Loucy (cell line): ENCODE measurements at regions not wholly inside any gene's neighbourhood (a gene's known extent, or its start where the extent isn't known, plus 50 kb on each side); places are given as distances from the start of the nearest gene placed in this dataset.

Source experiments
- H2AFZ ChIP-seq: fragments of 200-600 bp; sonication (generic); 2 replicates; pipeline ENCODE4 v1.6.0; 2016; ENCODE audit warnings: antibody characterized with exemption, mild to moderate bottlenecking, low read length, moderate library complexity
- H3F3A ChIP-seq: fragments of 200-600 bp; 2 replicates; pipeline ENCODE4 v1.6.0; 2016; ENCODE audit warnings: antibody characterized with exemption, low read depth, mild to moderate bottlenecking
- H3K27me3 ChIP-seq: fragments of 200-600 bp; sonication (generic); 2 replicates; pipeline ENCODE4 v1.6.1; 2014; ENCODE audit warnings: low read length, mild to moderate bottlenecking; ENCODE audit not compliant: insufficient read depth, poor library complexity, severe bottlenecking
- H3K36me3 ChIP-seq: fragments of 200-600 bp; sonication (generic); 2 replicates; pipeline ENCODE4 v1.6.1; 2016; ENCODE audit warnings: low read length; ENCODE audit not compliant: insufficient read depth
- H3K4me1 ChIP-seq: fragments of 200-600 bp; sonication (generic); 2 replicates; pipeline ENCODE4 v1.5.1; 2014; ENCODE audit warnings: low read length, mild to moderate bottlenecking; ENCODE audit not compliant: insufficient read depth, poor library complexity, severe bottlenecking
- H3K4me2 ChIP-seq: fragments of 200-600 bp; sonication (generic); 2 replicates; pipeline ENCODE4 v1.6.0; 2014; ENCODE audit warnings: antibody characterized with exemption, low read length, low read depth, mild to moderate bottlenecking; ENCODE audit not compliant: poor library complexity, severe bottlenecking
- H3K4me3 ChIP-seq: fragments of 200-600 bp; sonication (generic); 2 replicates; pipeline ENCODE4 v1.5.1; 2014; ENCODE audit warnings: low read length, mild to moderate bottlenecking, mixed read lengths; ENCODE audit not compliant: poor library complexity, severe bottlenecking
- H3K79me2 ChIP-seq: fragments of 200-600 bp; sonication (generic); 2 replicates; pipeline ENCODE4 v1.6.1; 2014; ENCODE audit warnings: low read length; ENCODE audit not compliant: insufficient read depth
- H3K9ac ChIP-seq: fragments of 200-600 bp; sonication (generic); 2 replicates; pipeline ENCODE4 v1.6.0; 2014; ENCODE audit warnings: mild to moderate bottlenecking, low read depth, low read length, moderate library complexity; ENCODE audit not compliant: poor library complexity, severe bottlenecking
- H3K9me2 ChIP-seq: fragments of 200-600 bp; sonication (generic); replicated peaks from 2 replicates; pipeline ENCODE4 v1.6.1; 2016; ENCODE audit warnings: low read depth, low read length, mixed read lengths
- H3K9me3 ChIP-seq: fragments of 200-600 bp; sonication (generic); 2 replicates; pipeline ENCODE4 v1.6.1; 2014; ENCODE audit warnings: mild to moderate bottlenecking, antibody characterized with exemption, low read length, low read depth; ENCODE audit not compliant: insufficient read depth
- H4K20me1 ChIP-seq: fragments of 200-600 bp; sonication (generic); 2 replicates; pipeline ENCODE4 v1.6.0; 2014; ENCODE audit warnings: antibody characterized with exemption, low read length, mild to moderate bottlenecking; ENCODE audit not compliant: insufficient read depth, poor library complexity, severe bottlenecking
- EZH2phosphoT487 ChIP-seq: fragments of 200-600 bp; IDR thresholded peaks from 2 replicates; pipeline ENCODE4 v1.6.1; 2018; ENCODE audit warnings: antibody characterized with exemption, mild to moderate bottlenecking, moderate library complexity, borderline replicate concordance
- TF ChIP-seq, protein P1 (sequence below): fragments of 200-600 bp; sonication (generic); conservative IDR thresholded peaks from 2 replicates; pipeline ENCODE4 v1.5.1; 2014; ENCODE audit warnings: mild to moderate bottlenecking, antibody characterized with exemption, low read length

DNA sequence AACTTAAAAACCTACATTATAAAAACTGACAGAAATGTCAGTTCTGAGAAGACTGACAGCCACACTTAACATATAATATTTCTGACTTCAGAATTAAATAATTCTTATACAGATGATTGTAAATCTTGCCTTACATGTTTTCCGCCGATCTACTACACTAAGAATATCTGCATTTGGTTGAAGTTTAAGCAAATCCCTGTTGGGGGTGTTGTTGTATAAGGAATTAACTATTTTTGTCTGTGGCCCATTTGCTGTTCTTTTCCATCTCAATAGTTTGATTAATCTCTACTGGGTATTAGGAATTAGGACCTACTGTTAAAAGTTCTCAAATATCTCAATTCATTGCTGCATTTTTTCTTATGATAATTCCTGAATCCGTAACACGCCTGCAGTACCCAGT, 838.3 kb upstream of the ROBO1 start:
- H3K4me1 ChIP-seq = no peaks in the 10 kb centered on the region
- no peak overlapping the region for H2AFZ ChIP-seq
- TF ChIP-seq EZH2phosphoT487 = no peak
- H3K27me3 ChIP-seq = no peaks in the 10 kb centered on the region
- no peaks in the 10 kb centered on the region for H3K36me3 ChIP-seq
- no peak overlapping the region for H3K4me3 ChIP-seq
- H3K79me2 ChIP-seq = no peaks in the 10 kb centered on the region
- H3K9me2 ChIP-seq = no peaks in the 10 kb centered on the region
- no peaks in the 10 kb centered on the region for H3F3A ChIP-seq
- H3K9me3 ChIP-seq = no peaks in the 10 kb centered on the region
- no peaks in the 10 kb centered on the region for H4K20me1 ChIP-seq
- H3K9ac ChIP-seq = no peak overlapping the region
- H3K4me2 ChIP-seq = no peak overlapping the region

DNA sequence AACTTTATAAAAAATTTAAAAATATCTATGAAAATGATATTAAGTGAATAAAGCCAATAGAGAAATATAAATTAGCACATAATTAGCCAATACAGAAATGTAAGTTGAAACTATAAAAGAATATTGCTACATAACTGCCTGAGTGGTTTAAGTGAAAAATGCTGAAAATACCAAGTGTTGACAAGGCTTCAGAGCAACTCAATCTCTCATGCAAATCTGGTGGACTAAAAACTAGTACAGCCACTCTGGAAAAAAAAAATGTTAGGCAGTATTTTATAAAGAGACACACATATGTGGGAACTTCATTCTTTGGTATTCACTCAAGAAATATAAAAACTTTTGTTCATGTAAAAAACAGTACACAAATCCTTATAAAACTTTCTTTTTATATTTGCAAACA, 833.7 kb upstream of the ROBO1 start:
- H2AFZ ChIP-seq = no peak overlapping the region
- no peaks in the 10 kb centered on the region for H3K9me3 ChIP-seq
- H3K36me3 ChIP-seq = no peaks in the 10 kb centered on the region
- H3K27me3 ChIP-seq = no peaks in the 10 kb centered on the region
- no peaks in the 10 kb centered on the region for H3K4me1 ChIP-seq
- H3K79me2 ChIP-seq = no peaks in the 10 kb centered on the region
- H3K9me2 ChIP-seq = no peaks in the 10 kb centered on the region
- H3K4me3 ChIP-seq = no peak overlapping the region
- TF ChIP-seq EZH2phosphoT487 = no peak
- TF ChIP-seq, protein P1, sequence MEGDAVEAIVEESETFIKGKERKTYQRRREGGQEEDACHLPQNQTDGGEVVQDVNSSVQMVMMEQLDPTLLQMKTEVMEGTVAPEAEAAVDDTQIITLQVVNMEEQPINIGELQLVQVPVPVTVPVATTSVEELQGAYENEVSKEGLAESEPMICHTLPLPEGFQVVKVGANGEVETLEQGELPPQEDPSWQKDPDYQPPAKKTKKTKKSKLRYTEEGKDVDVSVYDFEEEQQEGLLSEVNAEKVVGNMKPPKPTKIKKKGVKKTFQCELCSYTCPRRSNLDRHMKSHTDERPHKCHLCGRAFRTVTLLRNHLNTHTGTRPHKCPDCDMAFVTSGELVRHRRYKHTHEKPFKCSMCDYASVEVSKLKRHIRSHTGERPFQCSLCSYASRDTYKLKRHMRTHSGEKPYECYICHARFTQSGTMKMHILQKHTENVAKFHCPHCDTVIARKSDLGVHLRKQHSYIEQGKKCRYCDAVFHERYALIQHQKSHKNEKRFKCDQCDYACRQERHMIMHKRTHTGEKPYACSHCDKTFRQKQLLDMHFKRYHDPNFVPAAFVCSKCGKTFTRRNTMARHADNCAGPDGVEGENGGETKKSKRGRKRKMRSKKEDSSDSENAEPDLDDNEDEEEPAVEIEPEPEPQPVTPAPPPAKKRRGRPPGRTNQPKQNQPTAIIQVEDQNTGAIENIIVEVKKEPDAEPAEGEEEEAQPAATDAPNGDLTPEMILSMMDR = no peak
- no peaks in the 10 kb centered on the region for H3F3A ChIP-seq
- H3K9ac ChIP-seq = no peak overlapping the region
- H4K20me1 ChIP-seq = no peaks in the 10 kb centered on the region
- no peak overlapping the region for H3K4me2 ChIP-seq

DNA sequence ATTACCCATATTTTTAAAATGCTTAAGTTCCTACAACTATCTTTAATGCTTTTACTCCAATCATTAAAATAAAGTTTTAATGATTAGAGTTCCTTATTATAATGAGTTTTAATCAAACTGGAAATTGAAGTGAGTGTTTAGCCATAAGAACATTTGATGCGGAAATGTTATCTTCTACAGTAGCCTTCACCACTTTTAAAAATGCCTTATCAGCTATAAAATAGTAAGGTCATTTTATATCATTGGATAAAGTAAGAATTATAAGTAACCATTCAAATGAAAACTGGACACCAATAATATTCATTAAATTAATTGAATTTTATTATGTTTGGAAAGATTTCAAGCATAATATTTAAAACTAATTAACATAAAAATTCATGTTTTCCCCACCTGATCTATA, 825.0 kb upstream of the ROBO1 start:
- H3K9ac ChIP-seq = no peak overlapping the region
- H3K79me2 ChIP-seq = no peaks in the 10 kb centered on the region
- H3K4me2 ChIP-seq = no peak overlapping the region
- H3K4me1 ChIP-seq = no peaks in the 10 kb centered on the region
- H4K20me1 ChIP-seq = no peaks in the 10 kb centered on the region
- no peak for TF ChIP-seq EZH2phosphoT487
- TF ChIP-seq, protein P1 = no peak
- H3F3A ChIP-seq = no peaks in the 10 kb centered on the region
- no peak overlapping the region for H3K4me3 ChIP-seq
- H3K27me3 ChIP-seq = no peaks in the 10 kb centered on the region
- H2AFZ ChIP-seq = no peak overlapping the region
- H3K9me3 ChIP-seq = no peaks in the 10 kb centered on the region
- no peaks in the 10 kb centered on the region for H3K36me3 ChIP-seq
- no peaks in the 10 kb centered on the region for H3K9me2 ChIP-seq

DNA sequence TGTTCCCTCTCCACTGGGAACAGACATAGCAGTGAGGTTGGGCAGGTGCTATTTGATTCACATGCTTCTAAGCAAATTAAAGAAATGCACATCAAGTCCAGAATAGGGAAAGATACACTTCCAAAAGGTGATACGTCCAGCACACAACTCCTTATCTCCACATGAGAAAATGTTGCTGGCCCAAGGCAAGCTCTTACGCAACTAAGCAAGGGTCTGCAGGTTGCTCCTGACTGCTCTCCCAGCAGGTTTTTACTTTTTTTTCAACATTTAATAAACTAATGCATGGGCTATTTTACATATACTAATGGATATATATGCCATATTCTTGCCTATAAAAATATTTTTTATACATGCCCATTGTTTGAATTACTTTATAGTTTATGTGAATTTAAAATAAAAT, 818.5 kb upstream of the ROBO1 start:
- Histone ChIP-seq H3K4me1 (no peaks in the 10 kb centered on the region), H3K4me3 (no peak overlapping the region), H3K9me3 (no peaks in the 10 kb centered on the region)

More for the DNA sequence above, 818.5 kb upstream of the ROBO1 start:
- Histone ChIP-seq H2AFZ (no peak overlapping the region), H3K36me3 (no peaks in the 10 kb centered on the region), H3K27me3 (no peaks in the 10 kb centered on the region), H3K4me2 (no peak overlapping the region), H3K9me2 (no peaks in the 10 kb centered on the region), H4K20me1 (no peaks in the 10 kb centered on the region), H3K79me2 (no peaks in the 10 kb centered on the region), H3F3A (no peaks in the 10 kb centered on the region), H3K9ac (no peak overlapping the region)
- no peak for TF ChIP-seq EZH2phosphoT487
- TF ChIP-seq, protein P1 = no peak
